HUES6 (cell line): ENCODE measurements at regions not wholly inside any gene's neighbourhood (a gene's known extent, or its start where the extent isn't known, plus 50 kb on each side); places are given as distances from the start of the nearest gene placed in this dataset.

ENCODE experiments used
- H3K27ac ChIP-seq: 2 replicates; pipeline ENCODE4 v1.7.0; 2013; ENCODE audit warnings: low read depth, mild to moderate bottlenecking, low read length, inconsistent platforms
- H3K27me3 ChIP-seq: 2 replicates; pipeline ENCODE4 v1.6.1; 2013; ENCODE audit warnings: low read length; ENCODE audit not compliant: control insufficient read depth, insufficient read depth
- H3K36me3 ChIP-seq: 2 replicates; pipeline ENCODE4 v1.6.1; 2013; ENCODE audit warnings: low read length; ENCODE audit not compliant: control insufficient read depth, insufficient read depth
- H3K4me1 ChIP-seq: 2 replicates; pipeline ENCODE4 v1.6.1; 2013; ENCODE audit warnings: low read length; ENCODE audit not compliant: control insufficient read depth, insufficient read depth
- H3K4me3 ChIP-seq: 2 replicates; pipeline ENCODE4 v1.5.1; 2013; ENCODE audit warnings: low read depth, low read length
- H3K9ac ChIP-seq: one replicate; pipeline ENCODE4 v1.6.1; 2013; ENCODE audit warnings: mild to moderate bottlenecking, low read length
- H3K9me3 ChIP-seq: 2 replicates; pipeline ENCODE4 v1.6.1; 2013; ENCODE audit warnings: low read depth, low read length; ENCODE audit not compliant: control insufficient read depth, insufficient read depth

DNA sequence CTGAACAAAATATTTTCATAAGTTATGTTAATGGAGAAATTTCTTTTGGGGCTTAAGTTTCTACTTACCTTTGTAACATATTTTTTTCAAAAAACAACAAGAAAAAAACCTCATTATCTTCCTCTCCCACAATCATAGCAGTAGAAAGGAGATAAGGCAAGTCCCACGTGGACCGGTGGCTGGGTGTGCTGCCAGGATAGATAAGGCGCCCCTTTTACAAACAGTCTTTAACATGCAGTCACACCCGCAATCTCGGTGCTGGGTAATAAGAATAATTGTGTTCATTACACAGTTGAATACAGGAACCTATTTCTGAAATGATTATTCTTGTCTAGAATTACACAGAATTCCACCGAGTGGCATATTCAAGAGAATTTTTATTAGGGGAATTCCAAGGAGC lies 1202.3 kb downstream of the UQCRFS1 start:
- Histone ChIP-seq H3K27me3 (no peaks in the 10 kb centered on the region), H3K4me1 (no peaks in the 10 kb centered on the region), H3K9ac (no peak overlapping the region), H3K27ac (no peak overlapping the region), H3K9me3 (peaks cover 12% of the 10 kb centered on the region; the same call in 1 of the 2 replicates), H3K36me3 (no peaks in the 10 kb centered on the region), H3K4me3 (no peak overlapping the region)

DNA sequence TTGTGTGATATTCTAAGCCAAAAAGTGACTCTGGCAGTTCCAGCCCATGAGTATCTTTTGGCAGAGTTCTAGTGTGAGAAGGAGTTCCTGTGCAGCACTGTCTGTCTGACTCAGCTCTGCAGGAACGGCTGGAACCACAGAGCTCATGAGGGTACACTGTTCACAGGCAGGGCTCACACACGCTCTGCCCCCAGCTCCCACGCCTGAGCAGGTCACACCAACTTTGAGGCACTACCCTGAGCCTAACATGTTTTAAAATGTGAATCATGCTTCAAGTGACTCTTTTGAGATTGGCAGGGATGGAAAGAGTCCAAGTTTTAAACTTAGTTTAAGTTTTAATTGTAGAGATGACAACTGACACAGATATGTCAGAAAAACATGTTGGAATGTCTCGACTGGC lies 1203.3 kb downstream of the UQCRFS1 start:
- H3K27ac ChIP-seq, result no peak overlapping the region
- H3K4me1 ChIP-seq, result no peaks in the 10 kb centered on the region
- H3K9ac ChIP-seq, result no peak overlapping the region
- H3K27me3 ChIP-seq, result no peaks in the 10 kb centered on the region
- peaks cover 12% of the 10 kb centered on the region; the same call in 1 of the 2 replicates for H3K9me3 ChIP-seq
- no peaks in the 10 kb centered on the region for H3K36me3 ChIP-seq
- H3K4me3 ChIP-seq, result no peak overlapping the region

DNA sequence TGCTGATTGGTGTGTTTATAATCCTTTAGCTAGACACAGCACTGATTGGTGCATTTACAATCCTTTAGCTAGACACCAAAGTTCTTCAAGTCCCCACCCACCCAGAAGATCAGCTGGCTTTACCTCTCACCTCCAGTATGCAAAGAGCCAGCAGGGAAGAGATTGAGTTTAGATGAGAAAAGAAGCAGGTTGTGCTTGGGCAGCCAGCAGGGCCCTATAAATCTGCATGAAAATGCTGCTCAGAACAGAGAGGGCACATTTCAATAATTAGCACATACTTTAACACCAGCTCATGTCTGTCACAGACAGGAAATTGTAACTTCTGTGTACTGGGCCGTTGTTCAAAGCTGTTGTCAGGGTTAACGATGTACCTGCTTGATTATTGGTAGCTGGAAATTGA lies 1204.3 kb downstream of the UQCRFS1 start:
- peaks cover 12% of the 10 kb centered on the region; the same call in 1 of the 2 replicates for H3K9me3 ChIP-seq
- H3K4me1 ChIP-seq, result no peaks in the 10 kb centered on the region
- no peak overlapping the region for H3K9ac ChIP-seq
- H3K36me3 ChIP-seq, result no peaks in the 10 kb centered on the region
- H3K4me3 ChIP-seq, result no peak overlapping the region
- no peak overlapping the region for H3K27ac ChIP-seq
- no peaks in the 10 kb centered on the region for H3K27me3 ChIP-seq

DNA sequence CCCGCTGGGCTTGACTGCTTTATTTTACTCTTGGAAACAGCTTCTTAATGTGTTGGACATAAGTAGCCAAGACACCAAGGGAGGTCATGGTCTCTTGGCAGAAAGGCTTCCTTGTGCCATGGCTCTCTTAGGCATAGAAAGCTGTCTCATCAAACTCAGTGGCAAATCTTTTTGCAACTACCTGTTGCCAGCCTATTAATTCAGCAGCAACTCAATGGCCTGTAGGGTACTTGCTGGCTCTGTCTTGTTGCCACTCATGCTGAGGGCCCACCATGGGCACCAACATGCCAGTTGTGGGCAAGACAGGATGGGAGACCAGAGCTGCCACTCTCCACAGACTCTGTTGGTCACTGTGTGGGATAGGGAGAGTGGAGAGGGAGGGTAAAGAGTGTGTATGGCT lies 1209.4 kb downstream of the UQCRFS1 start:
- no peaks in the 10 kb centered on the region for H3K4me1 ChIP-seq
- H3K27ac ChIP-seq, result no peak overlapping the region
- peaks cover 11% of the 10 kb centered on the region; the same call in 1 of the 2 replicates for H3K9me3 ChIP-seq
- no peaks in the 10 kb centered on the region for H3K36me3 ChIP-seq
- no peak overlapping the region for H3K4me3 ChIP-seq
- H3K9ac ChIP-seq, result no peak overlapping the region
- no peaks in the 10 kb centered on the region for H3K27me3 ChIP-seq

DNA sequence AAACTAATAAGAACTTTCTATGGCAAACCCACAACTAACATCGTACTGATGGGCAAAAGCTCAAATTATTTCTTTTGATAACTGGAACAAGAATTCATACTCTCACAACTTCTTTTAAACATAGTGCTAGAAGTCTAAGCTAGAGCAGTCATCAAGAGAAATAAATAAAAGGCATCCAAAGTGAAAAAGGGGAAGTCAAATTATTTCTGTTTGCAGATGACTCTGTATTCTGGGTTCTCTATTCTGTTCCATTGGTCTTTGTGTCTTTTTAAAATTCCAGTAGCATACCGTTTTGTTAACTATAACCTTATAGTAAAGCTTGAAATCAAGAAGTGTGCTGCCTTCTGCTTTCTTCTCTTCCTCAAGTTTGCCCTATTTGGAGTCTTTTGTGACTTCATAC lies 1215.9 kb downstream of the UQCRFS1 start:
- Histone ChIP-seq H3K4me1 (no peaks in the 10 kb centered on the region), H3K27ac (no peak overlapping the region), H3K27me3 (no peaks in the 10 kb centered on the region)

DNA sequence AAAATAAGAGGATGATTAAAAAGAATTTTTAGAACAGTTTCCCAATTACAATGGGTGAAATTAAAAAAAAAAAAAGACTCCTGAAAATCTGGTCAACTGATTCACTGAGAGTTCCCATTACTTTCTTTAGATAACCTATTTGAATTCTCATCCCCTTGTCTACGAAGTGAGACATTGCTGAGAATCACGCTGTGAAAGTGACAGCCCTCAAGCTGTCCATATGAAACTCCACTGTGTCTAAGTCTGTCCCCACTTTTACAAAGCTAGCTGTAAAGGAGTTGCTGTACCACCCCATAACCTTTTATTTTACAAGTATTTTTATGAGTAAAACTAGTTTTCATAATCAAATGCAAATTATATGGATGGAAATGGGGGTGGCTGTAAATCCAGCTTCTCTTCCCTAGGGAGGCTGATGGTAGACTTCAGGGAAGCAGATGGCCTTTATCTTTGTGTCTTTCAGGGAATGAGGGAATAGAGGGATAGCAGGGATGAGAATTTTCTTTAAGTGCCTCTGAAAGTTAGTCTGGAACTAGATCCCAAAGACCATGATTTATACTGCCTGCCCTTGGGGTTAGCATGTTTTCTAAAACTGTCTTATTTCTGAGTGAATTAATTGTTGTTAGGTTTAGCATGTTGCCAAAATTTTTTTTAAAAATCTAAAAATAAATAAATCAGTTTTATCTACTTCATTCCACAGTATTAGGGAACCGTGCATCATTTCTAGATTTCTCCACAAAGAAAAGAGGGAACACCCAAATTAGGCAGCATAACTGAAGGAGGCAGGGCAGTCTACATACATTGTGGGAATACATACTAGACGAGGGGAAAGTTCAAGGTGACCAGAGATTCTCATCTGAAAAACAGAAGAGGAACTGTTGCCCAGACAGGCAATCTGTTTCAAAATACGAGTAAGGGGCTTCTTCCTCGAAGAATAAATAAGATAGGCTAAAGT lies 1219.1 kb downstream of the UQCRFS1 start:
- H3K4me3 ChIP-seq, result no peak overlapping the region
- no peaks in the 10 kb centered on the region for H3K9me3 ChIP-seq
- no peak overlapping the region for H3K9ac ChIP-seq
- H3K27ac ChIP-seq, result no peak overlapping the region
- H3K36me3 ChIP-seq, result no peaks in the 10 kb centered on the region
- H3K4me1 ChIP-seq, result no peaks in the 10 kb centered on the region
- H3K27me3 ChIP-seq, result no peaks in the 10 kb centered on the region

More for the DNA sequence above, 1215.9 kb downstream of the UQCRFS1 start:
- Histone ChIP-seq H3K9me3 (no peaks in the 10 kb centered on the region), H3K4me3 (no peak overlapping the region), H3K9ac (no peak overlapping the region), H3K36me3 (no peaks in the 10 kb centered on the region)

DNA sequence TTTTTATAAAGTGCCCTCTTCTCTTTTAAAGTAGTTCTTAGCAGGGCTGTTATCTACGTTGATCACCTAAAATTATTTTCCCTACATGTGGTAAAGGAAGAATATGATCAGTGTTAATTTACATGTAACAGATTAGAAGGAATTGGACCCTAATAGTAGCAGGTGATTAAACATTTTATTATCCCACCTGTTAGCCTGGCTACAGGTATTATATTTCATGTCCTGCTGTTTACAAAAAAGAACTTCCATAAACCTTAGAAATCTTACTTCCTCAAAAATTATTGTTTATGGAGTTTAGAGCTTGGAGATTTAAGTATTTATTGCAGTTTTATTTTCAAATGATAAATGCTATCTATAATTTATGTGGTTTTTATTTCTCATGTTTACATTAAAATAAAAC lies 1226.7 kb downstream of the UQCRFS1 start:
- H3K9ac ChIP-seq, result no peak overlapping the region
- no peaks in the 10 kb centered on the region for H3K36me3 ChIP-seq
- H3K4me1 ChIP-seq, result no peaks in the 10 kb centered on the region
- H3K27ac ChIP-seq, result no peak overlapping the region
- H3K4me3 ChIP-seq, result no peak overlapping the region
- no peaks in the 10 kb centered on the region for H3K9me3 ChIP-seq
- no peaks in the 10 kb centered on the region for H3K27me3 ChIP-seq

DNA sequence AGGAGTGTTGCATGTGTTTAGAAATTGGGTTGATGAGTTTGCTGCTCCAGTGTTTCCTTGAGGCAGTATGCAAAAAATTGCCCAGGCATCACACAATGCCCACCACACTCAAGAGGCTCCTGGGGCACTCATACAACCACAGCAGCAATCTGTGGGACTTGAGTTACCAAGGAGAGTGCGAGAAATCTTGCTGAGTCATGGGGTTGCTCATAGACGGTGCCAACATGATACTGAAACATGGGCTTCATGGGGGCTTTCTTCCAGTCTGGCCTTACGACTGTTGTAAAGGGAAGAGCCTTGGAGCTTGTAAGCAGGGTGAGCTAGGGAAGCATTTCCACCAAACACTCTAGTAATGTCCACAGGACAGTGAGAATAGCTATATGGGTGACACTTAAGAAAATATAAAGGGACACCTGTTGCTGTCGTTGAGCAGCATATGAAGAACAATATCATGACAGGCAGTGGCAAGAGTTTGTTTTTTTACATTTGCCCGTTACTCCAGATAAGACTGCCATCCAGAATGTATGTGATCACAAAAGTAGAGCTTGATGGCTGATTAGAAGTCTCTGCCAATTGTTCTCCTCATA lies 1237.4 kb downstream of the UQCRFS1 start:
- Histone ChIP-seq H3K27me3 (no peaks in the 10 kb centered on the region), H3K4me3 (no peak overlapping the region), H3K9me3 (no peaks in the 10 kb centered on the region), H3K4me1 (peaks cover 23% of the 10 kb centered on the region), H3K9ac (no peak overlapping the region), H3K27ac (no peak overlapping the region), H3K36me3 (no peaks in the 10 kb centered on the region)

DNA sequence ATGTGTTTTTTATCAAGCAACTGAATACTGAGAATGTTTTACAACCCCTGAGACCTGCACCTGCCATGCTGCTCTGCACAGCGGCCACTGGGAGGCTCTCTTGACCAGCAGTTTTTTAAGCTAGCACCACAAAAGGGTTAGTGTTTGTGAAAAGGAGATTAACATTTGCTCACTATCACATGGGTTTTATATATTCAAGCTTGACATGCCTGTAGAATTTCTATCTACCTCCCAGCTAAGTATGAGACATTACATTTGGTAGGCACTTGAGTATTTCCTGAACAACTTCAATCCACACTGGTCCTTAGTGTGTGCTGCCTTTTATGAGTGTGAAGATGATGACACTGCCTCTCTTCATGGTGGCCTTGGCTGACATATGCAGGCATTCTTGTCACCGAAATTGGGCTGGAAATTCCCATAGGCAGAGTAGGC lies 1238.9 kb downstream of the UQCRFS1 start:
- Histone ChIP-seq H3K9ac (no peak overlapping the region), H3K9me3 (no peaks in the 10 kb centered on the region), H3K4me1 (peaks cover 23% of the 10 kb centered on the region), H3K27ac (no peak overlapping the region), H3K4me3 (no peak overlapping the region), H3K36me3 (no peaks in the 10 kb centered on the region), H3K27me3 (no peaks in the 10 kb centered on the region)

DNA sequence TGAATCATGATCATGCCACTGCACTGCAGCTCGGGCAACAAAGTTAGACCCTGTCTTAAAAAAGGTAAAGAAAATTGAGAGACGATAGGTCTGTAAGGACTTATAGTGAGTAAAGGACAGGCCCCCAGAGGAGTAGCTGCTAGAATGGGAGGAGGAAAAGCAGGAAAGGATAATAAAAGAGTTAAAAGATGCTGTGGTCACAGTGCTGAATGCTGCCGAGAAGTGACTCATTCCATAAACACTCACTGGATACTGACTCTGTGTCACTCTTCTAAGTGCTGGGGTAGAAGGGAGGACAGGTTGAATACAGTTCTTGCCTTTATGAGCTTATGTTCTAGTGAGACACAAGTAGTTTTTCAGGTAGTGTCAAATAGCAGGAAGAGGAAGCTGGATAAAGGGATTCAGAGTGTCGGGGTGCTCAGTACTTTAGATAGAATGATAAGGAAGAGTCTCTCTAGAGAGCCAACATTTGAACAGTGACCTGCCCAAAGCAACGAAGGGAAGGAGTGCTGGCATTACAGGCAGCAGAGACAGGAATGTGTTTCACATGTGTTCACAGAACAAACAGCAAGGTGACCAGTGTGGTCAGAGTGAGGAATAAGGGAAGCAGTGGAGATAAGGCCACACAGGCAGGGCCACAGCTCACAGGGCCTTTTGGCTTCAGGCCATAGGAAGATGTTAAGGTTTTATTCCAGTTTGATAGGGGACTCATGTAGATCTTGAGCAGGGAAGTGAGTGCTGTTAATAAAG lies 1240.5 kb downstream of the UQCRFS1 start:
- Histone ChIP-seq H3K9ac (no peak overlapping the region), H3K36me3 (no peaks in the 10 kb centered on the region), H3K4me1 (peaks cover 23% of the 10 kb centered on the region)

DNA sequence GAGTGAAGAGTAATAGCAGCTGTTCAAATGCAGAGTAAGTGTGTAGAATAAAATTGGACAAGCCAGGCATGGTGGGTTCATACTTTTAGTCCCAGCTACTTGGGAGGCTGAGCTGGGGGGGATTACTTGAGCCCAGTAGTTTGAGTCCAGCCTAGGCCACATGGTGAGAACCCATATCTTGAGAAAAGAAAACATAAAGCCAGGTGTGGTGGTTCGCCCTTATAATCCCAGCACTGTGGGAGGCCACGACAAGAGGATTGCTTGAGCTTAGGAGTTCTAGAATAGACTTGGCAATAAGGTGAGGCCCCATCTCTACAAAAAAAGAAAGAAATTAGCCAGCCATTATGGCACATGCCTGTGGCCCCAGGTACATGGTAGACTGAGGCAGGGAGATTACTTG lies 1241.1 kb downstream of the UQCRFS1 start:
- H3K9ac ChIP-seq, result no peak overlapping the region
- H3K9me3 ChIP-seq, result no peaks in the 10 kb centered on the region
- no peak overlapping the region for H3K4me3 ChIP-seq
- no peak overlapping the region for H3K27ac ChIP-seq
- H3K27me3 ChIP-seq, result no peaks in the 10 kb centered on the region
- H3K4me1 ChIP-seq, result peaks cover 23% of the 10 kb centered on the region
- H3K36me3 ChIP-seq, result no peaks in the 10 kb centered on the region

More for the DNA sequence above, 1240.5 kb downstream of the UQCRFS1 start:
- H3K27me3 ChIP-seq, result no peaks in the 10 kb centered on the region
- H3K27ac ChIP-seq, result no peak overlapping the region
- H3K4me3 ChIP-seq, result no peak overlapping the region
- no peaks in the 10 kb centered on the region for H3K9me3 ChIP-seq
